GM23248 (cell line): ENCODE measurements at regions not wholly inside any gene's neighbourhood (a gene's known extent, or its start where the extent isn't known, plus 50 kb on each side); places are given as distances from the start of the nearest gene placed in this dataset.
"Not testable (repeated sequence)": the region's sequence is repeated elsewhere in the genome, so short reads cannot be mapped to it uniquely, and the experiment has no call there.

Experiments
- DNase-seq: peaks from one replicate; pipeline ENCODE4 v3.0.0-alpha.2; 2015
- H2AFZ ChIP-seq: fragments of 200-600 bp; sonication (generic); 2 replicates; pipeline ENCODE4 v1.6.1; 2016; ENCODE audit warnings: antibody characterized with exemption
- H3F3A ChIP-seq: fragments of 200-600 bp; sonication (generic); 2 replicates; pipeline ENCODE4 v1.6.1; 2016; ENCODE audit warnings: mild to moderate bottlenecking, antibody characterized with exemption, mixed run types; ENCODE audit not compliant: insufficient read depth
- H3K27ac ChIP-seq: fragments of 200-600 bp; sonication (generic); 2 replicates; pipeline ENCODE4 v1.5.1; 2016; ENCODE audit warnings: mild to moderate bottlenecking
- H3K27me3 ChIP-seq: fragments of 200-600 bp; sonication (generic); replicated peaks from 2 replicates; pipeline ENCODE4 v1.6.1; 2016; ENCODE audit warnings: mild to moderate bottlenecking; ENCODE audit not compliant: insufficient read depth
- H3K36me3 ChIP-seq: fragments of 200-600 bp; sonication (generic); 2 replicates; pipeline ENCODE4 v1.6.1; 2016; ENCODE audit warnings: low read depth, mild to moderate bottlenecking
- H3K4me1 ChIP-seq: fragments of 200-600 bp; sonication (generic); 2 replicates; pipeline ENCODE4 v1.6.1; 2016; ENCODE audit warnings: mild to moderate bottlenecking; ENCODE audit not compliant: insufficient read depth
- H3K4me2 ChIP-seq: fragments of 200-600 bp; sonication (generic); one replicate; pipeline ENCODE4 v1.6.1; 2016; ENCODE audit warnings: mild to moderate bottlenecking; ENCODE audit not compliant: unreplicated experiment
- H3K4me3 ChIP-seq: fragments of 200-600 bp; sonication (generic); 2 replicates; pipeline ENCODE4 v1.5.1; 2016; ENCODE audit warnings: mild to moderate bottlenecking
- H3K79me2 ChIP-seq: fragments of 200-600 bp; sonication (generic); 2 replicates; pipeline ENCODE4 v1.6.1; 2016; ENCODE audit warnings: mild to moderate bottlenecking; ENCODE audit not compliant: insufficient read depth
- H3K9ac ChIP-seq: fragments of 200-600 bp; sonication (generic); 2 replicates; pipeline ENCODE4 v1.6.1; 2016; ENCODE audit warnings: mild to moderate bottlenecking
- H3K9me2 ChIP-seq: fragments of 200-600 bp; sonication (generic); 2 replicates; pipeline ENCODE4 v1.6.1; 2016; ENCODE audit warnings: mixed run types, mild to moderate bottlenecking, moderate library complexity; ENCODE audit not compliant: insufficient read depth
- H3K9me3 ChIP-seq: fragments of 200-600 bp; sonication (generic); one replicate; pipeline ENCODE4 v1.6.1; 2017; ENCODE audit warnings: low read depth
- H4K20me1 ChIP-seq: fragments of 200-600 bp; sonication (generic); 2 replicates; pipeline ENCODE4 v1.6.0; 2016; ENCODE audit not compliant: insufficient read depth
- EZH2 ChIP-seq: fragments of 200-600 bp; sonication (generic); IDR thresholded peaks from 2 replicates; pipeline ENCODE4 v1.6.1; 2018; ENCODE audit warnings: antibody characterized with exemption, mild to moderate bottlenecking; ENCODE audit not compliant: insufficient read depth, poor library complexity, severe bottlenecking
- EZH2phosphoT487 ChIP-seq: fragments of 200-600 bp; sonication (generic); IDR thresholded peaks from 2 replicates; pipeline ENCODE4 v1.6.1; 2018; ENCODE audit warnings: antibody characterized with exemption, moderate library complexity, mild to moderate bottlenecking, low read depth; ENCODE audit not compliant: insufficient read depth
- WGBS, 2 experiments: methylation state at CpG; one replicate each; pipeline ENCODE4 v1.1.6; 2015 to 2017; ENCODE audit warnings: low lambda C conversion rate in 2 of 2, low coverage in 1 of 2; ENCODE audit errors: missing lambda C conversion rate in 2 of 2; 5-methylcytosine and 5-hydroxymethylcytosine counted together
- in situ Hi-C: fragments of 300-500 bp; cut with MboI; formaldehyde crosslinking; loops from 2 replicates; pipeline ENCODE4 v1.15.0; 2020

DNA sequence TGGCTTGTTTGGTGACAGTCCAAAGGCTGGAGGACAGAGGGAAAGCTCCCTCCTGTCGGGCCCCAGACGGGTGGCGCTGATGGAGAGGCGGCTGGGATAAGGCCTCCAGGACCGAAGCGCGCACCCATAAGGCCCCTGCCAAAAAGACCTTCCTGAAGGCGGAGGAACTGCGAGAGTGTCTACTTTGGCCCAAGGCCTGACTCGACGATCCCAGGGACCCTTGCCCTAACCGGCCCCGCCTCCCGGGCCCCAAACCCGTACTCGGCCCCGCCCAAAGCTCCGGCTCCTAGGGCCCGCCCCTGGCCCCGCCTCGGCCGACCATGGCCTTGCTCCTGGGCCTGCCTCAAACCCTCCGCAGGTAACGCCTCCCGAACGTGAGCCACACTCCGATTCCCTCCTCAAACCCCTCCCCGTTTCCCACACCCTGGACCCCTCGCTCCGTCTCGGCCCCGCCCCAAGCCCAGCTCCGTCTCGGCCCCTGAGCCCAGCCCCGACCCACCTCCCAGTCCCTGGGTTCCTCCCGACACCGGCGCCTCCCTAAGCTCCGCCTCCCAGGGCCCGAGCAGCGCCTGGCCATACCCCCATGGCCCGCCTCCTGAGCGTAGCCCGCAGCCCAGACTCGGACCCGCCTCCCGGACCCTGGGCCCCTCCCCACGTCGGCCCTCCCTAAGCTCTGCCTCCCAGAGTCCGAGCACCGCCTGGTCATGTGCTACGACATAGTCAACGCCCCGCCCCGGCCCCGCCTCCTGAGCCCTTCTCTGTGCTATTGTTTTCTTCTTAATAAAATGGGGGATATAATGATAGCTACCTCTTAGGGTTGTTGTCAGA, 90.0 kb upstream of the DRD5 start:
- H3K9me2 ChIP-seq, result no peaks in the 10 kb centered on the region
- WGBS, 2 experiments, result 1 to 3% methylated on average over 31 to 38 of the region's 56 CpGs
- TF ChIP-seq EZH2phosphoT487, result no peak
- TF ChIP-seq EZH2, result no peak
- peak overlapping the region; percentile 70 for H3K4me2 ChIP-seq
- H4K20me1 ChIP-seq, result no peaks in the 10 kb centered on the region
- H2AFZ ChIP-seq, result peak overlapping the region; percentile 86
- H3K27me3 ChIP-seq, result no peaks in the 10 kb centered on the region
- H3K9me3 ChIP-seq, result no peaks in the 10 kb centered on the region
- DNase-seq, result peak; percentile 96
- peak overlapping the region; percentile 78 for H3K9ac ChIP-seq
- H3K36me3 ChIP-seq, result no peaks in the 10 kb centered on the region
- H3K79me2 ChIP-seq, result no peaks in the 10 kb centered on the region
- no peaks in the 10 kb centered on the region for H3K4me1 ChIP-seq
- H3K27ac ChIP-seq, result no peak overlapping the region
- peak overlapping the region; percentile 72 for H3K4me3 ChIP-seq
- in situ Hi-C loops, result no loop called here
- H3F3A ChIP-seq, result no peaks in the 10 kb centered on the region

DNA sequence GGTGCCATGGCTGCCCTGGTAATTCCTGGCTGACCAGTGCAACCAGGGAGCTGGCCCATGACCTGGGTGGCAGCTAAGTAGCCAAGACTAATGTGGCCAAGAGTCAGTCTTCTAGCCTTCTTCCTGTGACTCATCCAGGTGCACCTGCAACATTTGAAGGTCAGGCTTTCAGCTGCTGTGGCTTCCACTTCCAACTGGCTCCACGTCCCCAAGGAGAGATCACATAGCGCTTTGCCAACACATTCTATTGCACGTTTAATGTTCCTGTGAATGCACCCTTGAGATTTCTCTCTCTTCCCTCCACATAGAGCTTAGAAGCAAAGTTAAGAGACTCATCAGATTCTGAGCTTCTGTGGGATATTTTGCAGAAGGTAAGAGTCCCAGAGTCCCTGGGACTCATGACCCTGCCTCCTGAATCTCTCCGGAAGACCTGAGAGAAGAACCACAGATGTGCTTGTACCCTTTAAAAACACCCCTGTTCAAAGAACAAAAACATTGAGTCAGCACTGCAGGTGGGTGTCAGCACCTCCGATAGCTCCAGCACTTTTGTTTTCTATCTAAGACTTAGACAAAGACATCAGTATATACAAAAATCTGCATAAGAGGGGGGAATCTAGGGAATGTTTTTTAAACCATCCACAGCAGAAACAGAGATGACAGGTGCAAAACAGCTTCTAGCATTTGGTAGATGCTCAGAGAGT, 88.5 kb upstream of the DRD5 start:
- H3K36me3 ChIP-seq, H3K9ac ChIP-seq, H3K9me2 ChIP-seq, H3K27ac ChIP-seq, H2AFZ ChIP-seq, H3K4me3 ChIP-seq, H3K79me2 ChIP-seq, H3K4me2 ChIP-seq, H3K4me1 ChIP-seq, DNase-seq, H3K27me3 ChIP-seq, H3F3A ChIP-seq, in situ Hi-C loops, H3K9me3 ChIP-seq, H4K20me1 ChIP-seq: not testable (repeated sequence)
- WGBS, 2 experiments, result 59 to 65% methylated on average over 5 of the region's 5 CpGs

DNA sequence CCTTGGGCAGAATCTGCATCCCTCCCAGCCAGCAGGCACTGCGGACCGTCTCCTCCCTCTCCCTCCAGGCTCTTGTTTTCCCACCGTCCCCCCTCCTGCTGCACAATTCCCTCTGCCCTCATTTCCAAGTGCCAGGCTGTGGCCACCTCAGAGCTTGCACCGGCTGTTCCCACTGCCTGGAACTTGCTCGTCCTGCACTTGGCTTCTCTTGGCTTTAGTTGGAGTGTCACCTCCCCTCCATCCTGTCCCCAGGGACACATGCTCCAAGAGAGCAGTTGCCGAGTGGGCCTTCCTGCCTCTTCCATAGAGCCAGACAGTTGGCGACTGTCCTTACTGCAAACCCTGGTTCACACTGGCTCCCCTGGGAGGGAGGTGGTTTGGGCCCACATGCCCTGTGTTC, 87.0 kb upstream of the DRD5 start:
- in situ Hi-C loops, H3K27me3 ChIP-seq, H3F3A ChIP-seq, H3K4me1 ChIP-seq, H3K4me3 ChIP-seq, H3K4me2 ChIP-seq, H3K79me2 ChIP-seq, H3K9me2 ChIP-seq, H3K27ac ChIP-seq, DNase-seq, H3K9ac ChIP-seq, H4K20me1 ChIP-seq, H3K36me3 ChIP-seq, H2AFZ ChIP-seq, H3K9me3 ChIP-seq: not testable (repeated sequence)
- WGBS, 2 experiments, result 46 to 52% methylated on average over 5 to 7 of the region's 7 CpGs

DNA sequence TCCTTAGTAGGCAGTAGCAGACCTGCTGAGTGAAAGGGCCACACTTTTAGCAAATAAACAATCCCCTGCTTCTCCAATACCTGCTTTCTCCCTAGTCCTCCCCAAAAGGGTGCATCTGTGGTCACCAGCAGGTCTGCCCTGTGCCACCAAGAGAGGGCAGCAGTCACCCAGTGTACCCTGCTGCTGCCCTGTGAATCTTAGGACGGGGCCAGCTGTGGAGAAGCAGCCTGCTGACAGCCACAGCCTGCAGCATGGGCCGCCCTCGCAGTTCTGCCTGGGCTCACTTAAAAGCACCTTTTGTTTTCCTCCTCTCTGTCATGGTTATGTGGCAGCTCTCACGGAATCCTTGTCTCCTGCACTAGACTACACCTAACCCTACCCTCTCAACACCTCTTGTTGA, 85.4 kb upstream of the DRD5 start:
- H3F3A ChIP-seq, H3K4me3 ChIP-seq, H3K27ac ChIP-seq, H3K9me3 ChIP-seq, H3K9ac ChIP-seq, H3K36me3 ChIP-seq, H2AFZ ChIP-seq, H3K27me3 ChIP-seq, H3K79me2 ChIP-seq, H3K4me2 ChIP-seq, H3K4me1 ChIP-seq, in situ Hi-C loops, H4K20me1 ChIP-seq, H3K9me2 ChIP-seq: not testable (repeated sequence)
- whole genome bisulfite sequencing, 2 experiments, result 34 to 44% methylated on average over 4 of the region's 4 CpGs
- peak; percentile 36 for DNase-seq

DNA sequence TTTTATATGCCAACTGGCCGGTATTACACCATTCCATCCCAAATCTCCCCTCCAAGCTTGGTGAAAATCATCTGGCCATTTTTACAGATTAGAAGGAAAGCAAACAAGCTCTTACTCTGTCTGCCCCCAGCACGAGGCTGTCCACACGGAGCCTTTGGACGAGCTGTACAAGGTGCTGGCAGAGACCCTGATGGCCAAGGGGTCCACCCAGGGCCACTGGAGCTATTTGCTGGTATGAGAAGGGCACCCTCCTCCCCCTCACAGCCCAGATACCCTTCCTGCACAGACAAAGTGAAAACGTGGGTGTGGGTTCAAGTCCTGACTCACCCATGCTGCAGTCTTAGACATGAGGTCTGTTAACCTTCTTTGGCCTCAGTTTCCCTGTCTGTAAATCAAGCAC, 84.9 kb upstream of the DRD5 start:
- in situ Hi-C loops, H3K27ac ChIP-seq, H3K79me2 ChIP-seq, H3K9me3 ChIP-seq, H2AFZ ChIP-seq, H3K4me2 ChIP-seq, H4K20me1 ChIP-seq, H3K9me2 ChIP-seq, H3K27me3 ChIP-seq, H3K4me3 ChIP-seq, H3K36me3 ChIP-seq, H3K4me1 ChIP-seq, DNase-seq, H3F3A ChIP-seq, H3K9ac ChIP-seq: not testable (repeated sequence)
- WGBS, 2 experiments, result 45 to 47% methylated on average over 5 of the region's 5 CpGs

DNA sequence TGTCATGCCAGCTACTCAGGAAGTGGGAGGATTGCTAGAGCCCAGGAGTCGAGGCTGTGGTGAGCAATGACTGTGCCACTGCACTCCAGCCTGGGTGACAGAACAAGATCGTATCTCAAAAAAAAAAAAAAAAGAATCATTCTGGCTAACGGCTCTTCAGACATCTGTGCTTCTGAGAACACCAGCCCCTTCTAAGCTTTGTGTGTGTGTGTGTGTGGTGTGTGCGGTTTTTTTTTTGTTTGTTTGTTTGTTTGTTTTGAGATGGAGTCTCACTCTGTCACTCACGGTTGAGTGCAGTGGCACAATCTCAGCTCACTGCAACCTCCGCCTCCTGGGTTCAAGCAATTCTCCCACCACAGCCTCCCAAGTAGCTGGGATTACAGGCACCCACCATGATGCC, 79.4 kb upstream of the DRD5 start:
- H3K27ac ChIP-seq, DNase-seq, H3K4me1 ChIP-seq, H2AFZ ChIP-seq, H3K9ac ChIP-seq, in situ Hi-C loops, H4K20me1 ChIP-seq, H3K36me3 ChIP-seq, H3K9me3 ChIP-seq, H3K27me3 ChIP-seq, H3K4me2 ChIP-seq, H3F3A ChIP-seq, H3K9me2 ChIP-seq, H3K4me3 ChIP-seq, H3K79me2 ChIP-seq: not testable (repeated sequence)
- WGBS, 2 experiments, result 60% methylated on average over 6 of the region's 6 CpGs

DNA sequence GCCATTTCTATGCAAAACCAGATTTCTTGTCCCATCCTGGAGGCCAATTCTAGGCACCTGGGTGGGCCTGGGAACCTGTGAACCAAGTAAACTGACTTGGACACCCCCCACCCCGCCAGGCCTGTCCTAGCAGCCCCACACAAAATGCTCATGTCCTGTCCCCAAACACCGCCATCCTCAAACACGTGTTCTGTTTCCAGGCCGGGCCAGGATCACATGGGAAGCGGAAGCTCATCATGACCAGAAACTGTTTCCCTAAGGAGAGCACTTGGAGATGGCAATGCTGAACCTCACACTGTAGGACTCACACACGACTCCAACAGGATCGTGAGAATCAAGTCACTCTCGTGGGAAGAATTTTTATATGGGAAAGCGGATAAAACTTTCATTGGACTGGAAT, 78.7 kb upstream of the DRD5 start:
- H3K36me3 ChIP-seq, H3F3A ChIP-seq, H3K9me3 ChIP-seq, H3K4me2 ChIP-seq, DNase-seq, H3K4me1 ChIP-seq, in situ Hi-C loops, H3K27me3 ChIP-seq, H3K27ac ChIP-seq, H3K9me2 ChIP-seq, H3K79me2 ChIP-seq, H4K20me1 ChIP-seq, H2AFZ ChIP-seq, H3K4me3 ChIP-seq, H3K9ac ChIP-seq: not testable (repeated sequence)
- WGBS, 2 experiments, result 82 to 86% methylated on average over 9 of the region's 9 CpGs
